ENCODE measurements at regions not wholly inside any gene's neighbourhood (a gene's known extent, or its start where the extent isn't known, plus 50 kb on each side); places are given as distances from the start of the nearest gene placed in this dataset.

DNA sequence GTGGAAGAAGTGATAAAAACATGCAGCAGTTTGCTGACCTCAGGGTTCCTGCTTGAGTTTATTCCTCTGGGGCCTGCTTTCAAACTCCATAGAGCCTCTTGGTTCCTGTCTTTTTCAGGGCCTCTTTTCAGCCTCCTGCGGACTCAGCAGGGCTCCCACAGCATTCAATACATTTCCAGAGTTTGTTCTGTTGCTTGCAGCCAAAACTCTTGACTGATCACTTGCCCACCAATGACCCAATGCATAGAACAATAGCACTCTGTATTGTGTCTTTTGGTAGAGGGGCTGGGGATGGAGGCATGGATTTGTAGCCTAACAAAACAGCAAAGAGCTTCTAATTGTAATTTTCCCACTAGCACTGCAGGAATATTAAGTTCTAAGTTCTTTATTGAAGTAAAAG is 50.8 kb upstream of the CREB5 start:
- no peak for DNase-seq (ENCODE audit: low spot score)

GRCh38 chr7:28362182-28362581 is 50.1 kb upstream of the CREB5 start:
- no peak for DNase-seq (ENCODE audit: low spot score)
